ENCODE measurements at regions not wholly inside any gene's neighbourhood (a gene's known extent, or its start where the extent isn't known, plus 50 kb on each side); places are given as distances from the start of the nearest gene placed in this dataset.
A peak's percentile ranks its signal among the peaks of the same experiment; 100 is the strongest.

- TF ChIP-seq, protein P1, sequence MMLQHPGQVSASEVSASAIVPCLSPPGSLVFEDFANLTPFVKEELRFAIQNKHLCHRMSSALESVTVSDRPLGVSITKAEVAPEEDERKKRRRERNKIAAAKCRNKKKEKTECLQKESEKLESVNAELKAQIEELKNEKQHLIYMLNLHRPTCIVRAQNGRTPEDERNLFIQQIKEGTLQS (CRISPR knock-in tag; conservative IDR thresholded peaks at IDR 0.05) = no peak
- TF ChIP-seq ZNF232 (CRISPR knock-in tag; IDR thresholded peaks at IDR 0.05) (no peak), TP53 (CRISPR knock-in tag; IDR thresholded peaks at IDR 0.05) (no peak), STAT6 (CRISPR knock-in tag; conservative IDR thresholded peaks at IDR 0.05; ENCODE audit: low read depth) (no peak), ATF6 (CRISPR knock-in tag; IDR thresholded peaks at IDR 0.05) (no peak), ZBTB21 (CRISPR knock-in tag; IDR thresholded peaks at IDR 0.05; ENCODE audit: borderline replicate concordance) (no peak), TEAD4 (CRISPR knock-in tag; IDR thresholded peaks at IDR 0.05) (no peak)
- TF ChIP-seq, protein P2, sequence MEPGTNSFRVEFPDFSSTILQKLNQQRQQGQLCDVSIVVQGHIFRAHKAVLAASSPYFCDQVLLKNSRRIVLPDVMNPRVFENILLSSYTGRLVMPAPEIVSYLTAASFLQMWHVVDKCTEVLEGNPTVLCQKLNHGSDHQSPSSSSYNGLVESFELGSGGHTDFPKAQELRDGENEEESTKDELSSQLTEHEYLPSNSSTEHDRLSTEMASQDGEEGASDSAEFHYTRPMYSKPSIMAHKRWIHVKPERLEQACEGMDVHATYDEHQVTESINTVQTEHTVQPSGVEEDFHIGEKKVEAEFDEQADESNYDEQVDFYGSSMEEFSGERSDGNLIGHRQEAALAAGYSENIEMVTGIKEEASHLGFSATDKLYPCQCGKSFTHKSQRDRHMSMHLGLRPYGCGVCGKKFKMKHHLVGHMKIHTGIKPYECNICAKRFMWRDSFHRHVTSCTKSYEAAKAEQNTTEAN (CRISPR knock-in tag; IDR thresholded peaks at IDR 0.05) = no peak
- TF ChIP-seq, protein P3, sequence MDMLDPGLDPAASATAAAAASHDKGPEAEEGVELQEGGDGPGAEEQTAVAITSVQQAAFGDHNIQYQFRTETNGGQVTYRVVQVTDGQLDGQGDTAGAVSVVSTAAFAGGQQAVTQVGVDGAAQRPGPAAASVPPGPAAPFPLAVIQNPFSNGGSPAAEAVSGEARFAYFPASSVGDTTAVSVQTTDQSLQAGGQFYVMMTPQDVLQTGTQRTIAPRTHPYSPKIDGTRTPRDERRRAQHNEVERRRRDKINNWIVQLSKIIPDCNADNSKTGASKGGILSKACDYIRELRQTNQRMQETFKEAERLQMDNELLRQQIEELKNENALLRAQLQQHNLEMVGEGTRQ (CRISPR knock-in tag; IDR thresholded peaks at IDR 0.05) = no peak
Observed at GRCh38 chr1:121517586-121518230, 332.9 kb downstream of the SRGAP2C start (continued).

DNA sequence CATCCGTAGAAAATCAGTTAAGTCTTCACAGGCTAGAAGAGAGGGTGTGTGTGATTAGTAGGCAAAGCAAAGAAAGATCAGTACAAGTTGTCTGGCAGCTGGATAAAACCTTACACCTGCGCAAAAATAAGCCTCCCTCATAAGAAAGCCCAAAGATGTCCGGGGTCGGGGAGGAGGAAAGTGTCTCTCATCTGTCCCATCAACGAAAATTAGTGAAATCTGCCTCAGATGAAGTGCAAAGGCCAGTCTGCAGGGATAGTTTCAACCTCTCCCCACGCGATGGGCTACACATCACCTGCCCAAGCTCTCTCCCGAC, 333.9 kb downstream of the SRGAP2C start:
- TF ChIP-seq ZNF416 (CRISPR knock-in tag; IDR thresholded peaks at IDR 0.05) (no peak), NFYB (CRISPR knock-in tag; conservative IDR thresholded peaks at IDR 0.05; ENCODE audit: low read depth) (no peak), HMGA2 (CRISPR knock-in tag; IDR thresholded peaks at IDR 0.05) (no peak), IRF2 (CRISPR knock-in tag; IDR thresholded peaks at IDR 0.05; ENCODE audit: borderline replicate concordance, low read depth) (no peak)
- H3K27ac Mint-ChIP-seq = peak overlapping the region; percentile 89
- peaks cover 15% of the 10 kb centered on the region for H3K27me3 Mint-ChIP-seq (ENCODE audit: low read depth)
- peaks cover 17% of the 10 kb centered on the region for H3K9me3 Mint-ChIP-seq
- peaks cover 22% of the 10 kb centered on the region for H3K4me1 Mint-ChIP-seq
- H3K4me3 Mint-ChIP-seq = peak overlapping the region; percentile 78
- ATAC-seq = no peak
- no peak for DNase-seq (ENCODE audit: low spot score)
- ChIA-PET POLR2A (interaction anchor here (0.6 to 1.8 kb wide), 2 partner anchors 68 to 91 kb away, joined by 4 to 7 read pairs; no protein-coding TSS in a partner anchor), CTCF (no interaction called here)
- H3K36me3 Mint-ChIP-seq = peaks cover 4% of the 10 kb centered on the region; the same call in 1 of the 2 replicates

GRCh38 chr1:121519042-121519755, 334.4 kb downstream of the SRGAP2C start:
- Mint-ChIP-seq H3K4me1 (peaks cover 22% of the 10 kb centered on the region), H3K27ac (peak overlapping the region; percentile 89), H3K27me3 (ENCODE audit: low read depth) (peaks cover 15% of the 10 kb centered on the region), H3K36me3 (no peaks in the 10 kb centered on the region), H3K4me3 (peak overlapping the region; percentile 78), H3K9me3 (peaks cover 12% of the 10 kb centered on the region)
- ATAC-seq (peak; percentile 95), DNase-seq (ENCODE audit: low spot score) (peak; percentile 83)
- ChIA-PET CTCF (no interaction called here), POLR2A (interaction anchor here (0.8 to 1.8 kb wide), 4 partner anchors 19 to 565 kb away, joined by 3 to 7 read pairs (median 3); no protein-coding TSS in a partner anchor)
- TF ChIP-seq MXD4 (CRISPR knock-in tag; IDR thresholded peaks at IDR 0.05; ENCODE audit: borderline replicate concordance) (no peak), FOXP4 (CRISPR knock-in tag; IDR thresholded peaks at IDR 0.05) (peak; percentile 82; the same call in 1 of the 2 replicates), MAX (CRISPR knock-in tag; IDR thresholded peaks at IDR 0.05) (peak; percentile 86), ZNF263 (CRISPR knock-in tag; IDR thresholded peaks at IDR 0.05; ENCODE audit: low read depth) (no peak), ZNF423 (CRISPR knock-in tag; IDR thresholded peaks at IDR 0.05) (no peak), FOXK1 (CRISPR knock-in tag; IDR thresholded peaks at IDR 0.05) (peak; percentile 71), GRHL2 (CRISPR knock-in tag; IDR thresholded peaks at IDR 0.05; ENCODE audit: insufficient replicate concordance, severe bottlenecking) (no peak), TP53 (CRISPR knock-in tag; IDR thresholded peaks at IDR 0.05) (peak; percentile 68; the same call in 1 of the 2 replicates)
